H1 (cell line): ENCODE measurements at regions not wholly inside any gene's neighbourhood (a gene's known extent, or its start where the extent isn't known, plus 50 kb on each side); places are given as distances from the start of the nearest gene placed in this dataset.

Experiments used
- CTCF ChIA-PET: fragments of 300-600 bp; sonication (Branson Sonifier 250); formaldehyde crosslinking; loops from one replicate; lab custom pipeline; 2021; ENCODE audit not compliant: partially characterized antibody; lab: Charles Lee
- POLR2A ChIA-PET: fragments of 300-600 bp; sonication (Branson Sonifier 250); formaldehyde crosslinking; loops from one replicate; lab custom pipeline; 2021; ENCODE audit warnings: inconsistent platforms; ENCODE audit not compliant: partially characterized antibody; lab: Charles Lee
- DNase-seq, 2 experiments: peaks; one replicate each; pipeline versions ENCODE4 v3.0.0 to v3.0.0-alpha.2; 2010 to 2022; ENCODE audit warnings: low spot score in 2 of 2, low read depth in 1 of 2, mixed read lengths in 1 of 2
- FAIRE-seq: peaks from 2 replicates; lab custom pipeline; 2011; peaks lifted over from hg19 to GRCh38; lab: Jason Lieb, UNC
- H2AFZ ChIP-seq: 2 replicates; pipeline ENCODE4 v1.8.1; 2012; ENCODE audit warnings: low read length, inconsistent platforms
- H2AK5ac ChIP-seq: 2 replicates; pipeline ENCODE4 v1.6.1; 2013; ENCODE audit warnings: low read depth, low read length
- H2BK120ac ChIP-seq: replicated peaks from 2 replicates; pipeline ENCODE3; 2013; ENCODE audit warnings: low read depth, low read length, inconsistent platforms
- H2BK12ac ChIP-seq: 2 replicates; pipeline ENCODE4 v1.6.1; 2013; ENCODE audit warnings: low read depth, low read length
- H2BK15ac ChIP-seq: 2 replicates; pipeline ENCODE4 v1.6.1; 2013; ENCODE audit warnings: low read length
- H2BK20ac ChIP-seq: 2 replicates; pipeline ENCODE4 v1.6.1; 2013; ENCODE audit warnings: low read length
- H2BK5ac ChIP-seq: 2 replicates; pipeline ENCODE4 v1.6.1; 2013; ENCODE audit warnings: low read depth, low read length
- H3K14ac ChIP-seq: 2 replicates; pipeline ENCODE4 v1.6.1; 2013; ENCODE audit warnings: inconsistent platforms; ENCODE audit not compliant: insufficient read length
- H3K18ac ChIP-seq: 2 replicates; pipeline ENCODE4 v1.6.1; 2013; ENCODE audit warnings: low read length; ENCODE audit errors: extremely low read depth
- H3K23ac ChIP-seq: 2 replicates; pipeline ENCODE4 v1.6.1; 2013; ENCODE audit warnings: inconsistent platforms; ENCODE audit not compliant: insufficient read length
- H3K23me2 ChIP-seq: 2 replicates; pipeline ENCODE4 v1.6.1; 2013; ENCODE audit warnings: low read depth, low read length
- H3K27ac ChIP-seq: 2 replicates; pipeline ENCODE4 v1.6.1; 2011; ENCODE audit warnings: low read depth, low read length, inconsistent platforms
- H3K27me3 ChIP-seq, 4 experiments: replicated peaks in 1 of 4; 1 replicate in 1 of 4; 2 replicates in 3 of 4; pipeline versions ENCODE4 v1.6.1 to v1.8.1; 2011 to 2013; ENCODE audit warnings: low read length in 3 of 4, mild to moderate bottlenecking in 3 of 4, inconsistent platforms in 2 of 4, mixed read lengths in 2 of 4, moderate library complexity in 1 of 4; ENCODE audit not compliant: control insufficient read depth in 3 of 4, insufficient read depth in 3 of 4; ENCODE audit errors: extremely low read depth in 1 of 4
- H3K36me3 ChIP-seq, 4 experiments: 2 replicates each; pipeline versions ENCODE4 v1.6.1 to v1.8.1; 2011 to 2013; ENCODE audit warnings: mild to moderate bottlenecking in 4 of 4, low read length in 3 of 4, moderate library complexity in 2 of 4, control low read depth in 1 of 4, inconsistent platforms in 1 of 4; ENCODE audit not compliant: insufficient read depth in 4 of 4, control insufficient read depth in 2 of 4
- H3K4ac ChIP-seq: replicated peaks from 2 replicates; pipeline ENCODE3; 2013; ENCODE audit warnings: low read length, low read depth, mixed read lengths, inconsistent platforms; ENCODE audit not compliant: insufficient read length
- H3K4me1 ChIP-seq, 4 experiments: replicated peaks in 1 of 4; 1 replicate in 1 of 4; 2 replicates in 3 of 4; pipeline versions ENCODE4 v1.6.1 to v1.8.1; 2011 to 2013; ENCODE audit warnings: low read length in 3 of 4, inconsistent platforms in 2 of 4, mixed read lengths in 1 of 4; ENCODE audit not compliant: insufficient read depth in 4 of 4, control insufficient read depth in 3 of 4
- H3K4me2 ChIP-seq, 2 experiments: 2 replicates each; pipeline versions ENCODE4 v1.6.1 to v1.8.1; 2011 to 2013; ENCODE audit warnings: low read depth in 2 of 2, low read length in 2 of 2, control low read depth in 1 of 2, inconsistent platforms in 1 of 2, mild to moderate bottlenecking in 1 of 2; ENCODE audit not compliant: insufficient read depth in 1 of 2
- H3K4me3 ChIP-seq, 4 experiments: fragments of 200-600, 300-600 bp in 1 of 4; sonication (generic), shearing (Covaris generic), sonication (Bioruptor Twin) in 1 of 4; 2 replicates each; pipeline versions ENCODE4 v1.5.1 to v1.8.1; 2011 to 2016; ENCODE audit warnings: low read length in 4 of 4, low read depth in 3 of 4, control low read depth in 2 of 4, inconsistent platforms in 2 of 4, mild to moderate bottlenecking in 2 of 4, mixed read lengths in 1 of 4, moderate library complexity in 1 of 4; ENCODE audit not compliant: insufficient read depth in 2 of 4; ENCODE audit errors: extremely low read depth in 1 of 4
- H3K56ac ChIP-seq: replicated peaks from 2 replicates; pipeline ENCODE3; 2013; ENCODE audit warnings: low read depth, mild to moderate bottlenecking, mixed read lengths, low read length, inconsistent platforms; ENCODE audit not compliant: insufficient read length
- H3K79me1 ChIP-seq: 2 replicates; pipeline ENCODE4 v1.6.1; 2013; ENCODE audit warnings: low read depth, low read length, control low read depth
- H3K79me2 ChIP-seq, 2 experiments: 2 replicates each; pipeline versions ENCODE4 v1.6.1 to v1.8.1; 2012 to 2013; ENCODE audit warnings: low read length in 2 of 2, mild to moderate bottlenecking in 2 of 2, inconsistent platforms in 1 of 2; ENCODE audit not compliant: insufficient read depth in 2 of 2, control insufficient read depth in 1 of 2
- H3K9ac ChIP-seq, 4 experiments: replicated peaks in 1 of 4; 1 replicate in 1 of 4; 2 replicates in 3 of 4; pipeline versions ENCODE4 v1.6.1 to v1.8.1; 2011 to 2013; ENCODE audit warnings: low read depth in 3 of 4, low read length in 3 of 4, control low read depth in 2 of 4, mild to moderate bottlenecking in 2 of 4, moderate library complexity in 2 of 4, inconsistent platforms in 1 of 4; ENCODE audit errors: extremely low read depth in 1 of 4
- H3K9me3 ChIP-seq, 2 experiments: 2 replicates each; pipeline versions ENCODE4 v1.6.1 to v1.8.1; 2012 to 2013; ENCODE audit warnings: mild to moderate bottlenecking in 2 of 2, moderate library complexity in 2 of 2, control low read depth in 1 of 2, inconsistent platforms in 1 of 2, low read depth in 1 of 2, low read length in 1 of 2, mixed read lengths in 1 of 2; ENCODE audit not compliant: insufficient read depth in 2 of 2
- H4K20me1 ChIP-seq, 2 experiments: replicated peaks in 1 of 2; 2 replicates each; pipeline versions ENCODE3 to v1.8.1; 2011 to 2013; ENCODE audit warnings: inconsistent platforms in 2 of 2, low read length in 2 of 2, mild to moderate bottlenecking in 1 of 2; ENCODE audit not compliant: insufficient read depth in 2 of 2, control insufficient read depth in 1 of 2
- H4K5ac ChIP-seq: 2 replicates; pipeline ENCODE4 v1.6.1; 2013; ENCODE audit warnings: low read length, low read depth, mixed read lengths, inconsistent platforms; ENCODE audit not compliant: insufficient read length
- H4K8ac ChIP-seq: 2 replicates; pipeline ENCODE4 v1.8.0; 2013; ENCODE audit warnings: mild to moderate bottlenecking, moderate library complexity, low read length, inconsistent platforms; ENCODE audit not compliant: insufficient read depth; ENCODE audit errors: extremely low read depth
- H4K91ac ChIP-seq: replicated peaks from 2 replicates; pipeline ENCODE3; 2013; ENCODE audit warnings: low read length, mixed read lengths, inconsistent platforms; ENCODE audit not compliant: insufficient read length
- BRCA1 ChIP-seq: IDR thresholded peaks from 2 replicates; pipeline ENCODE4 v1.6.1; 2012; ENCODE audit warnings: low read depth, low read length, improper control_type of control experiment
- CHD1 ChIP-seq: IDR thresholded peaks from 2 replicates; pipeline ENCODE4 v1.6.1; 2012; ENCODE audit warnings: low read depth, low read length, improper control_type of control experiment
- MAFK ChIP-seq: IDR thresholded peaks from 2 replicates; pipeline ENCODE4 v1.6.1; 2012; ENCODE audit warnings: low read depth, mild to moderate bottlenecking, improper control_type of control experiment, low read length
- RFX5 ChIP-seq: IDR thresholded peaks from 2 replicates; pipeline ENCODE4 v1.6.1; 2011; ENCODE audit warnings: low read depth, low read length, improper control_type of control experiment, borderline replicate concordance
- SP1 ChIP-seq: IDR thresholded peaks from 2 replicates; pipeline ENCODE4 v1.6.1; 2011; ENCODE audit warnings: low read depth, low read length
- YY1 ChIP-seq: IDR thresholded peaks from 2 replicates; pipeline ENCODE4 v1.6.1; 2011; ENCODE audit warnings: low read depth, mild to moderate bottlenecking, low read length
- whole genome bisulfite sequencing, 2 experiments: shearing (Covaris generic) in 1 of 2; methylation state at CpG; one replicate each; pipeline versions ENCODE4 v1.1.6 to v1.1.7; 2013 to 2015; ENCODE audit warnings: low lambda C conversion rate in 2 of 2, mixed read lengths in 2 of 2, inconsistent platforms in 1 of 2, low coverage in 1 of 2, missing lambda C conversion rate in 1 of 2; ENCODE audit not compliant: insufficient replicate concordance in 2 of 2, insufficient coverage in 1 of 2, insufficient read length in 1 of 2; ENCODE audit errors: extremely low coverage in 1 of 2, missing lambda C conversion rate in 1 of 2; 5-methylcytosine and 5-hydroxymethylcytosine counted together

- no peak overlapping the region for H3K18ac ChIP-seq
- TF ChIP-seq MAFK (no peak), BRCA1 (no peak), CHD1 (no peak), SP1 (no peak), RFX5 (no peak), YY1 (no peak)
- no peak overlapping the region for H2AFZ ChIP-seq
- no peak overlapping the region for H2BK20ac ChIP-seq
- ChIA-PET CTCF (interaction anchor here (0.6 to 1.1 kb wide), 4 partner anchors 9 to 1622 kb away, joined by 3 read pairs; no protein-coding TSS in a partner anchor), POLR2A (no interaction called here)
- DNase-seq (no peak), FAIRE-seq (no peak)
- no peaks in the 10 kb centered on the region for H4K20me1 ChIP-seq
- no peak overlapping the region for H3K56ac ChIP-seq
- H2AK5ac ChIP-seq: no peak overlapping the region
- no peak overlapping the region for H3K23ac ChIP-seq
- H4K91ac ChIP-seq: no peak overlapping the region
- no peak overlapping the region for H4K5ac ChIP-seq
- no peaks in the 10 kb centered on the region for H3K27me3 ChIP-seq
- no peaks in the 10 kb centered on the region for H3K4me1 ChIP-seq
- H3K9me3 ChIP-seq: no peaks in the 10 kb centered on the region
- H3K27ac ChIP-seq: no peak overlapping the region
- no peak overlapping the region for H2BK15ac ChIP-seq
- H2BK120ac ChIP-seq: no peak overlapping the region
- WGBS, 2 experiments: 85% methylated on average over 2 of the region's 2 CpGs; no CpG with 5 or more reads in 1 of the 2 experiments
- no peak overlapping the region for H4K8ac ChIP-seq
- H3K14ac ChIP-seq: no peak overlapping the region
- no peak overlapping the region for H2BK12ac ChIP-seq
- H3K4ac ChIP-seq: no peak overlapping the region
- H3K79me2 ChIP-seq: no peaks in the 10 kb centered on the region
- H3K23me2 ChIP-seq: no peaks in the 10 kb centered on the region
- no peak overlapping the region for H3K4me3 ChIP-seq
- H3K4me2 ChIP-seq: no peak overlapping the region
- no peaks in the 10 kb centered on the region; the same call in 1 of the 2 replicates for H3K79me1 ChIP-seq
- no peak overlapping the region for H3K9ac ChIP-seq
- no peak overlapping the region for H2BK5ac ChIP-seq
- H3K36me3 ChIP-seq: no peaks in the 10 kb centered on the region
Measured at GRCh38 chr6:74170118-74170517, 474.1 kb downstream of the CD109 start.
